ENCODE measurements at regions not wholly inside any gene's neighbourhood (a gene's known extent, or its start where the extent isn't known, plus 50 kb on each side); places are given as distances from the start of the nearest gene placed in this dataset.

DNA sequence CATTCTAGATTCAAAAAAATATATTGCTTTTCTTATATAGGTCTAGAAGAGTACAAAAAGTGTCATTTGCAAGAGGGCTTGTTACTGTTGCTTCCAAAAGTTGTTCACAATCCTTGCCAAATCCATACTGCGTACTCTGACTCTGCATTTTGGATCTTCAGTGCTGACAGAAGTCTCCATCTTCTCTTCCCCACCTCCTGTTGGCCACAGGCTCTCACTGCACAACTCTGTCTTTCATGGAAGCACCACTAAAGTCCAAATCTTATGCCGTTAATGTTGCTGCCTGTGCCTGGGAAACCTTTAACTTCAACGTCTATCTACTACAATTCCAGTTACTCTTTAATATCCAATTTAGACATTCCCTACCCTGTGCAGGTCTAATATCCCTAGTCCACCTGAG, 419.9 kb downstream of the NR2F2 start:
- DNase-seq (ENCODE audit: low spot score in 2 of 2) = no peak
- H3K9me3 ChIP-seq = no peaks in the 10 kb centered on the region
- H3K4me1 ChIP-seq = no peaks in the 10 kb centered on the region
- H3K36me3 ChIP-seq = no peaks in the 10 kb centered on the region
- H3K27ac ChIP-seq = no peak overlapping the region
- TF ChIP-seq, protein P1, sequence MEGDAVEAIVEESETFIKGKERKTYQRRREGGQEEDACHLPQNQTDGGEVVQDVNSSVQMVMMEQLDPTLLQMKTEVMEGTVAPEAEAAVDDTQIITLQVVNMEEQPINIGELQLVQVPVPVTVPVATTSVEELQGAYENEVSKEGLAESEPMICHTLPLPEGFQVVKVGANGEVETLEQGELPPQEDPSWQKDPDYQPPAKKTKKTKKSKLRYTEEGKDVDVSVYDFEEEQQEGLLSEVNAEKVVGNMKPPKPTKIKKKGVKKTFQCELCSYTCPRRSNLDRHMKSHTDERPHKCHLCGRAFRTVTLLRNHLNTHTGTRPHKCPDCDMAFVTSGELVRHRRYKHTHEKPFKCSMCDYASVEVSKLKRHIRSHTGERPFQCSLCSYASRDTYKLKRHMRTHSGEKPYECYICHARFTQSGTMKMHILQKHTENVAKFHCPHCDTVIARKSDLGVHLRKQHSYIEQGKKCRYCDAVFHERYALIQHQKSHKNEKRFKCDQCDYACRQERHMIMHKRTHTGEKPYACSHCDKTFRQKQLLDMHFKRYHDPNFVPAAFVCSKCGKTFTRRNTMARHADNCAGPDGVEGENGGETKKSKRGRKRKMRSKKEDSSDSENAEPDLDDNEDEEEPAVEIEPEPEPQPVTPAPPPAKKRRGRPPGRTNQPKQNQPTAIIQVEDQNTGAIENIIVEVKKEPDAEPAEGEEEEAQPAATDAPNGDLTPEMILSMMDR (IDR thresholded peaks at IDR 0.05) = no peak
- H3K4me3 ChIP-seq = no peak overlapping the region
- intact Hi-C loops (cut with DNase I) = no loop called here
- H3K27me3 ChIP-seq = no peaks in the 10 kb centered on the region

DNA sequence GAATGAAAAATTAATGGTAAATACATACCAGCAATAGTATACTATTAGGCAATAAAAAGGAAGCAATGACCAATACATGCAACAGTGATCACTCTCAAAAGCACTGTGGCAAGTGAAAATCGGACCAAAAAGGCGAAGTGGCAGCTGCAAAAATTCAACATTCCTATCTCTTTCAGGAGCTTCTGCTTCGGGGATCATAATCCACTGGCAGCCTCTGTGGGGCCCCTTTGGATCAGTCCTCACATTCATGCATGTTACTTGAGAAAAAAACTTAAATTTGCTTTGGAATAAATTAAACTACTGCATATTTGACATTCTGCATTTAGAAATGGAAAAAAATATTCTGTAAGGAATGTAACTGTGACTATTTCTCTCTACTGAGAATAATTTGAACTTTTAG, 425.6 kb downstream of the NR2F2 start:
- H3K9me3 ChIP-seq = no peaks in the 10 kb centered on the region
- intact Hi-C loops (cut with DNase I) = no loop called here
- no peaks in the 10 kb centered on the region for H3K36me3 ChIP-seq
- no peaks in the 10 kb centered on the region for H3K27me3 ChIP-seq
- H3K4me1 ChIP-seq = no peaks in the 10 kb centered on the region
- no peak overlapping the region for H3K4me3 ChIP-seq
- DNase-seq (ENCODE audit: low spot score in 2 of 2) = no peak
- TF ChIP-seq, protein P1 (IDR thresholded peaks at IDR 0.05) = no peak
- no peak overlapping the region for H3K27ac ChIP-seq

DNA sequence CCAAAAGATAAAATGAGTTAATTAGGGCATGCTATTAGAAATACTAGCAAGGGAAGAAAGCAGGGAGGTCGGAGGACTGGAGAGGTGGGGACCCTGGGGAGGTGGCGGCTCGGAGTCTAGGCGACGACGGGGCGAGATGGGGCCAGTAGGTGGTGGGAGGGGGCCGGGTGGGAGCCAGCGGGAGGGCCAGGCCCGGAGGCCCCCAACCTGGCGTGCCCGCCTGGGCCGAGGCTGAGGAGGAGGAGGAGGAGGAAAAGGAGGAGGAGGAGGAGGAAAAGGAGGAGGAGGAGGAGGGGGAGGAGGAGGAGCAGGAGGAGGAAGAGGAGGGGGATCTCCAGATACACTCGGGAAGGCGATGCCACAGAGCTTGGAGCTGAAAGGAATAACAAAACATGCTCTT, 426.2 kb downstream of the NR2F2 start:
- TF ChIP-seq, protein P1 (IDR thresholded peaks at IDR 0.05) = no peak
- no peak for DNase-seq (ENCODE audit: low spot score in 2 of 2)
- H3K36me3 ChIP-seq = no peaks in the 10 kb centered on the region
- no peak overlapping the region for H3K27ac ChIP-seq
- H3K9me3 ChIP-seq = no peaks in the 10 kb centered on the region
- no peaks in the 10 kb centered on the region for H3K4me1 ChIP-seq
- intact Hi-C loops (cut with DNase I) = no loop called here
- H3K4me3 ChIP-seq = no peak overlapping the region
- H3K27me3 ChIP-seq = no peaks in the 10 kb centered on the region

DNA sequence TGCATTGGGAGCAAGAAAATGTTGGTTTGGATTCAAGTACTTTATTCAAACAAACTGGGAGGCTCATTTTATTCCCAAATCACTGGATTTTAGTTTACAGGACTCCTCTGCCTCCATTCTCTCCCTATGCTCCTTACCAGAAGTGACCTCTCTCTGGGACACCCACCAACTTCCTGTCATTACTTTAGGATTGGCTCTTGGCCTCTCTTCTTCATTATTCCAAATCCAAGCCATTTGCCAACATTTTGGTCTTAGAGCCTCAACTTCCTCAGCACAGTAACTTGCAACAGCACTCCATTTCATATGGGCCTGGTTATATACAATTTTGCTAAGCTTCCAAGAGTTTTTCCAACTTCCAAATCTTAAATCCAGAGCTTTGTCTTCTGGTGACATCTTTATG, 432.1 kb downstream of the NR2F2 start:
- intact Hi-C loops (cut with DNase I) = no loop called here
- Histone ChIP-seq H3K4me3 (no peak overlapping the region), H3K4me1 (no peaks in the 10 kb centered on the region), H3K36me3 (no peaks in the 10 kb centered on the region), H3K27ac (no peak overlapping the region), H3K9me3 (no peaks in the 10 kb centered on the region), H3K27me3 (no peaks in the 10 kb centered on the region)
- no peak for DNase-seq (ENCODE audit: low spot score in 2 of 2)
- TF ChIP-seq, protein P1 (IDR thresholded peaks at IDR 0.05) = no peak

DNA sequence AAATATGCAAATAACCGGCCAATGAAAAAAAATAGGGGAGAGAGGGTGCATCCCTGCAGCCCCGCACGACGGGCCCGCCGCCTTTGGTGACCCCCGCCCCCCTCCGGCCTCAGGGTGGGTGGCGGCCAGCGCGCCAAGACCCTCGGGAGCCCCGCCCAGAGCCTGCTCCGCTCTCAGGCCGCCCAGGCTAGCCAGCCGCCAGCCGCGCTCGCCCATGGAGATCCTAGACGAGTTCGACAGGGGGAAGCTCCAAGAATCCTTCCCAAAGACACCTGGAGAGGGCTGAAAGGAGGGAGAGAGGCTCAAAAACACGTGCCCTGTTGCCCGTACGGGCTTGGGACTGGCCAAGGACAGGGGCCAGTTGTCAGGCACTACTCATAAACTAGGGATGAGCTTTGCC, 434.0 kb downstream of the NR2F2 start:
- H3K36me3 ChIP-seq = no peaks in the 10 kb centered on the region
- H3K27me3 ChIP-seq = no peaks in the 10 kb centered on the region
- no peaks in the 10 kb centered on the region for H3K4me1 ChIP-seq
- no peaks in the 10 kb centered on the region for H3K9me3 ChIP-seq
- TF ChIP-seq, protein P1 (IDR thresholded peaks at IDR 0.05) = no peak
- no peak overlapping the region for H3K4me3 ChIP-seq
- DNase-seq (ENCODE audit: low spot score in 2 of 2) = no peak
- intact Hi-C loops (cut with DNase I) = no loop called here
- no peak overlapping the region for H3K27ac ChIP-seq

DNA sequence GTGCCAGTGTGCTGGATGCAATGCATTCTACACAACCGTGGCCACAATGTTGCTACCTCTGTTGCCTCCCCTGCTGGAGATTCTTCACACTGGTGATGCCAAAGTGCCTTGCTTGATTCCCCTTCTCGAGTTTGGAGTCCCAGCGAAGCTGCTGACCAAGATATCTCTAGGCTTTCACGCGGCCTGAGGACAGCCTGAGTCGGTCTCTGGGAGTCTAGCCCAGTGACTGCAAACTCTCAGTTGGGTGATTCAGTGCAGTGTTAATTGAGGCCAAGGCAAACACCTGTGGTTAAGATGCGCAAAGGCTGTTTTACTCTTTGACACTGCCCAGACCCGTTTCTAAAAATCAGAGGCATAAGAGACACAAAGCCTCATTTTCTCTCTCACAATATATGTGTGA, 434.4 kb downstream of the NR2F2 start:
- TF ChIP-seq, protein P1 (IDR thresholded peaks at IDR 0.05) = no peak
- H3K4me1 ChIP-seq = no peaks in the 10 kb centered on the region
- intact Hi-C loops (cut with DNase I) = no loop called here
- no peak for DNase-seq (ENCODE audit: low spot score in 2 of 2)
- no peaks in the 10 kb centered on the region for H3K27me3 ChIP-seq
- H3K9me3 ChIP-seq = no peaks in the 10 kb centered on the region
- no peak overlapping the region for H3K27ac ChIP-seq
- no peaks in the 10 kb centered on the region for H3K36me3 ChIP-seq
- H3K4me3 ChIP-seq = no peak overlapping the region
